H1 (cell line): ENCODE measurements at regions not wholly inside any gene's neighbourhood (a gene's known extent, or its start where the extent isn't known, plus 50 kb on each side); places are given as distances from the start of the nearest gene placed in this dataset.

ENCODE experiments used
- ATF3 ChIP-seq: IDR thresholded peaks from 2 replicates; pipeline ENCODE4 v1.6.1; 2011; ENCODE audit warnings: low read depth, mild to moderate bottlenecking, low read length; ENCODE audit not compliant: insufficient read depth
- HDAC6 ChIP-seq: IDR thresholded peaks from one replicate; pipeline ENCODE4 v1.7.1; 2012; ENCODE audit warnings: low read depth, mild to moderate bottlenecking, inconsistent platforms, low read length, moderate library complexity
- PHF8 ChIP-seq: fragments of 200-600 bp; sonication (generic); conservative IDR thresholded peaks from 2 replicates; pipeline ENCODE4 v1.7.1; 2012; ENCODE audit warnings: low read depth, mild to moderate bottlenecking, inconsistent platforms, low read length, moderate library complexity
- RAD21 ChIP-seq, 2 experiments: IDR thresholded peaks in 1 of 2; conservative IDR thresholded peaks in 1 of 2; 2 replicates each; pipeline ENCODE4 v1.6.1; 2011; ENCODE audit warnings: low read depth in 2 of 2, low read length in 2 of 2, improper control_type of control experiment in 1 of 2, inconsistent platforms in 1 of 2, mild to moderate bottlenecking in 1 of 2, moderate library complexity in 1 of 2
- RNF2 ChIP-seq: fragments of 200-900, 300-1000 bp; sonication (generic); IDR thresholded peaks from 2 replicates; pipeline ENCODE4 v1.7.1; 2016; ENCODE audit warnings: borderline replicate concordance, low read depth, mild to moderate bottlenecking, antibody characterized with exemption, low read length; ENCODE audit not compliant: poor library complexity, severe bottlenecking; ENCODE audit errors: missing control alignments
- ZNF274 ChIP-seq: IDR thresholded peaks from 2 replicates; pipeline ENCODE4 v1.7.0; 2012; ENCODE audit warnings: low read length, borderline replicate concordance; ENCODE audit errors: extremely low read depth

GRCh38 chr14:27015065-27015464 is 417.2 kb upstream of the NOVA1 start (continued):
- TF ChIP-seq HDAC6 = no peak
- no peak for TF ChIP-seq ATF3
- TF ChIP-seq RAD21 (IDR thresholded peaks at IDR 0.05 in 1 of 2, conservative IDR thresholded peaks at IDR 0.05 in 1 of 2; ENCODE audit: low read depth in 2 of 2, low read length in 2 of 2) = no peak
- no peak for TF ChIP-seq PHF8
- TF ChIP-seq RNF2 = no peak
- TF ChIP-seq ZNF274 = no peak
